ENCODE measurements at regions not wholly inside any gene's neighbourhood (a gene's known extent, or its start where the extent isn't known, plus 50 kb on each side); places are given as distances from the start of the nearest gene placed in this dataset.

DNA sequence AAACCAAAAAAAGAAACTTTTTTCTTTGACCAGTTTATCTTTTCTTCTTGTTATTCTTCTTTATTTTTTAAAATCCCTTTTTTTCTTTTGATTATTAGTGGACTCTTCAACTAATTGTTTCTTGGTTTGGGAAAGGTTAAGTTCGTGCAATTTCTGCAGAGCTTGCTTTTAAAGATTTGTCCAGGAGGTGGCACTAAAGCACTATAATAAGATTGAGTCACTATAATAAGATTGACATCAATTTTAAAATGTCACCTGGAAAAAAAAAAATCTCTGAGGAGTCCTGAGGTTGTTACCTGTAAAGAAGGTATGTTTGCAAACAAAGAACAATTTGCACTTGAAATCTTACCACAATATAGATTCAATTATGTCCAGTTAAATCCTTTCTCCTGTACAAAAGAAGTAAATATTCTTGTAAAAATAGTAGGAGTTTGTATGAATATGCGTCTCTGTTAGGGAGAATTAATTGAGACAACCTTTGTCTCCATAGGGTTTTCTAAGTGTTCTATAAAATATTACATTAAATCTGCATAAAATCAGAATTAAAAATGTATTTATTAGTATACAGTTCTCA lies 166.7 kb downstream of the ADGRL4 start:
- Histone ChIP-seq H3K27me3 (ENCODE audit: insufficient read depth, low read depth, low read length) (no peaks in the 10 kb centered on the region), H3K4me3 (ENCODE audit: low read length) (no peak overlapping the region), H2AFZ (ENCODE audit: low read depth, low read length) (no peak overlapping the region), H4K20me1 (ENCODE audit: insufficient read depth) (no peaks in the 10 kb centered on the region), H3K36me3 (ENCODE audit: insufficient read depth, low read length) (no peaks in the 10 kb centered on the region), H3K9me2 (ENCODE audit: insufficient read depth, low read length) (no peaks in the 10 kb centered on the region), H3K27ac (ENCODE audit: low read length) (no peak overlapping the region), H3K9ac (ENCODE audit: low read length) (no peak overlapping the region), H3K9me3 (ENCODE audit: low read length) (no peaks in the 10 kb centered on the region), H3K79me2 (replicated peaks; ENCODE audit: insufficient read depth, low read length) (no peaks in the 10 kb centered on the region), H3F3A (ENCODE audit: insufficient read depth, low read length, poor library complexity, severe bottlenecking) (no peaks in the 10 kb centered on the region), H3K4me2 (ENCODE audit: low read length) (no peak overlapping the region)
- no peak for TF ChIP-seq TAF1 (IDR thresholded peaks at IDR 0.05; ENCODE audit: low read depth)
- peak; percentile 36 for TF ChIP-seq EP300 (conservative IDR thresholded peaks at IDR 0.05; ENCODE audit: poor library complexity, severe bottlenecking)
- TF ChIP-seq SMC3 (conservative IDR thresholded peaks at IDR 0.05; ENCODE audit: poor library complexity), result peak; percentile 82
- TF ChIP-seq, protein P1, sequence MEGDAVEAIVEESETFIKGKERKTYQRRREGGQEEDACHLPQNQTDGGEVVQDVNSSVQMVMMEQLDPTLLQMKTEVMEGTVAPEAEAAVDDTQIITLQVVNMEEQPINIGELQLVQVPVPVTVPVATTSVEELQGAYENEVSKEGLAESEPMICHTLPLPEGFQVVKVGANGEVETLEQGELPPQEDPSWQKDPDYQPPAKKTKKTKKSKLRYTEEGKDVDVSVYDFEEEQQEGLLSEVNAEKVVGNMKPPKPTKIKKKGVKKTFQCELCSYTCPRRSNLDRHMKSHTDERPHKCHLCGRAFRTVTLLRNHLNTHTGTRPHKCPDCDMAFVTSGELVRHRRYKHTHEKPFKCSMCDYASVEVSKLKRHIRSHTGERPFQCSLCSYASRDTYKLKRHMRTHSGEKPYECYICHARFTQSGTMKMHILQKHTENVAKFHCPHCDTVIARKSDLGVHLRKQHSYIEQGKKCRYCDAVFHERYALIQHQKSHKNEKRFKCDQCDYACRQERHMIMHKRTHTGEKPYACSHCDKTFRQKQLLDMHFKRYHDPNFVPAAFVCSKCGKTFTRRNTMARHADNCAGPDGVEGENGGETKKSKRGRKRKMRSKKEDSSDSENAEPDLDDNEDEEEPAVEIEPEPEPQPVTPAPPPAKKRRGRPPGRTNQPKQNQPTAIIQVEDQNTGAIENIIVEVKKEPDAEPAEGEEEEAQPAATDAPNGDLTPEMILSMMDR (IDR thresholded peaks at IDR 0.05; ENCODE audit: poor library complexity, severe bottlenecking), result peak; percentile 84
- TF ChIP-seq EZH2 (IDR thresholded peaks at IDR 0.05; ENCODE audit: borderline replicate concordance, insufficient read depth, low read length, poor library complexity, severe bottlenecking), result no peak
- no peak for TF ChIP-seq REST (IDR thresholded peaks at IDR 0.05; ENCODE audit: borderline replicate concordance)
- no peak for TF ChIP-seq MXI1 (conservative IDR thresholded peaks at IDR 0.05; ENCODE audit: poor library complexity, severe bottlenecking)
- TF ChIP-seq RAD21 (conservative IDR thresholded peaks at IDR 0.05), result peak; percentile 88
- TF ChIP-seq POLR2AphosphoS5 (IDR thresholded peaks at IDR 0.05), result no peak
